HG03159 (cell line): ENCODE measurements at regions not wholly inside any gene's neighbourhood (a gene's known extent, or its start where the extent isn't known, plus 50 kb on each side); places are given as distances from the start of the nearest gene placed in this dataset.

Experiments
- ATAC-seq: cut with Tn5 transposase; IDR thresholded peaks from one replicate; pipeline ENCODE4 v1.9.1; 2021; ENCODE audit warnings: mild to moderate bottlenecking, moderate library complexity; ENCODE audit not compliant: unreplicated experiment

DNA sequence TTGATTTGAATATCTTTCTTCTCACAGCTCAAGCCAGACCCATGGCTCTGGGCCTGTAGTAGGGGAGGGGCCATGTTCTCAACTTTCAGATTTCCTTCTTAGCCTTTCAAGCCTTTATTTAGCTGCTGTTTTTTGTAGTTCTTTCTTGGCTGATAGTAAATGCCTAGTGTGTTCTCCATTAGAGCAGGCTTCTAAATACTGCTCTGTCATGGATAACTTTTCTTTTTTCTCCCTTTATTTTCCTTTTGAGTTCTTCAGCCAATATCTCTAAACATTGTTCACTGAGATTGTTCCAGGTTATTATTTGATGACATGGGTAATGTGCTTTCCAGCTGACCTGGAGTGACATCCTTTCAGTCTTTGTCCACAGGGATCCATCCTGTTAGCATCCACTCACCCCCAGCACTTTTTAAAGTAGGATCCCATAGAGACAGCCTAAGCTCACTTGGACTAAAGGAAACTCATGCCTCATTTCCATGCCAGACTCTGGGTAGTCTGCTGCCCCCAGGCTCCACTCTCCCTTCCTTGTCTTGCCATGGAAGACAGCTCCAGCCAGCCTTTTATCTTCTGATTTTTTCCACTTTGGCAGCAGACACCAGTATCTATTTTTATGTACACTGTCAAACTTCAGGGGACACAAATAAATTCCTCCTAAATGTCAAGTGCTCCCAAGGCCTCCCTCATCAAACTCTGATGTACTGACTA, 645.6 kb downstream of the RNF144B start:
- no peak for ATAC-seq

DNA sequence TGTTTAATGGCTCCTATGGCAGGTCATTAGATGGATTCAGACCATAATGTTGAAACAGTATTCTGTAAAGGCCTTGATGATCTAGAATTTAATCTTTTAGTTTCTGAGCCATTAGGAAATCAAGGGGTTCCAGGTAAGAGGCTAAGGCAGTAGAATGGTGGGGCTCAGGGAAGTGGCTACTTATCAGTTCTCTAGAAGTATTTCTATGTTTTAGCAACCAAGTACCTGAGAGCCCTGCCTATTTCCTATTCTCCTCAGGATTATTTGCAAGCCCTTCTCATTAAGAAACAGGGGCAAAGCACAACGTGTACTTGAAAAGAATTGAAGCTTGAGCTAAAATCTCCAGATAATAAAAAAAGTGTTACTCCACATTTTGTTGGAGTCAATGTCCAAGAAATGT, 646.5 kb downstream of the RNF144B start:
- ATAC-seq: no peak

DNA sequence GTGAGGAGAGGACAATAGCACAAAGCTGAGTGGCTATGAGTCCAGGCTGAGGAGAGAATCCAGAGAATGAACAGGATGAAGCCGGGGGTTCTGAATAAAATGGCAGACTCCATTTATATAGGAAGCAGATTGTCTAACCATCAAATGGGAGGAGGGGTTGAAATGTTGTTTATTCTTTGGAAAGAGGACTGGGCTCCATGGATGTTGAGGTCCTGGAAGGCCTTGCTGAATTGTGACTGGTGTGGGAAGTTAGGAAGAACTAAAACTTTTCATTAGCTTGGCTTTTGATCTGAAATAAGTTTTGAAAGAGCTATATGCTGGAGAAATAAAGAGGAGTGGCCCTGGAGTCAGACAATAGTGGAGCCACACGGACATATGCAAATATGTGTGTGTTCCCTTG, 647.8 kb downstream of the RNF144B start:
- no peak for ATAC-seq

DNA sequence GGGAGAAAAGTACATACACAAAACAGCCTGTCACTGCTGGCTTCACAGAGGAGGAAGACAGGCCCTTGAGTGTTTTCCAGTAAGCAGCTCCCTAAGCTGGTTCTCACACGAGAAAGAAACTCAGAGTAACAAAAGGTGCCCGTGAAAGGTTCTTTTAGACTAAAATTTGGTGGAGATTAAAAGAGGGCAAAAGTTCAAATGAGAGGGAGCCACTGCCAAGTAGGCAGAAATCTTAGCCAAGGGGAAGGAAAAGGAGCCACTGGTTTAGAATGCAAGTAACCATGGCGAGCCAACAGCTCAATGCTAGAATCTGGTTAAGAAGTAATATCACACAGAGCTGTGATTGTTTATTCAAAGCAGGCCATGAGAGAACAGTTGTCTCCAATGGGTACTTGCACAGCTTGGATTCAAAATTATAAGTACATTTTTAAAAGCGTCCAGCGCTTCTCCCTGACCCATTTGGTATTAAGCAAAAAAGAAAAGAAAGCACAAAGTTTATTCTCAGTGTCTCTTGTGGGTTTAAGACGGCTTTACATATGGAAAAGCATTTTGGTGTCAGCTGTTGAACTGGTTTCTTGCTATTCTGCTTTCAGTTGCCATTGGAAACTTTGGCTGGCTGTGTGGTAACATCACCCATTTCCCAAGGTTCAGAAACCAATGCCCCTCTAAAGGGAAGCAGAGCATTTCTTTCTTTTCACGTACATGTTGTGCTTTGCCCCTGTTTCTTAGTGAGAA, 648.5 kb downstream of the RNF144B start:
- no peak for ATAC-seq

DNA sequence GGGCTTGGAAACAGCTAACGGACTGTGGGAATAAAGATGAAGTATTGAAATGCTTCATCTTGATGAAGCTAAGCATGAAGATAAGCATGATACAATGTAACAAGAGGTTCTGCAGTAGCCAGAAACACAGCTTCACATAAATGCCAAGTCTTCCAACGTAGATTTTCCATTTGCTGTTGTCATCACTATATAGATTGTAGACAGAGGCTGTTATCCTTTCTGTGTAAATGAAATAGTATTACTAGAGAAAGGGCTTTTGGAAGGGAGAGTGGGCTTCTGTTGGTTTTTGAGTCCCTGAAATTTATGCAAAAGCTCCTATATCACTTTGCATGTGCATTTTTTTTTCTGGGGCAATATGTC, 649.0 kb downstream of the RNF144B start:
- no peak for ATAC-seq

DNA sequence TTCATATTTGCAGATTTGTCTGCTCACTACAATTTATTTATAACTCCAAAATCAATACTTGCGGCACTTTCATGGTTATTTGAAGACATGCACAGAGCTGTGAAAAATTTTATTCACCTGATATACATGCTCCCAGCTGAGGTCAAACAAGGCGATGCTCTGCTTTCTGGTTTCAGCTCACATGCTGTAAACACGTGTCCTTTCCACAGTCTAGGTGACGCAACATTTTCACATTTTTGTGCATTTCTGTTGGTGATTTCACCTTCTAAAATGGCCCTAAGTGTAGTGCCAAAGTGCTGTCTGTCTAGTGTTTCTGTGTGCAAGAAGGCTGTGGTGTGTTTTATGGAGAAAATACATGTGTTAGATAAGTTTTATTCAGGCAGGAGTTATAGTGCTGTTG, 650.5 kb downstream of the RNF144B start:
- ATAC-seq: no peak

DNA sequence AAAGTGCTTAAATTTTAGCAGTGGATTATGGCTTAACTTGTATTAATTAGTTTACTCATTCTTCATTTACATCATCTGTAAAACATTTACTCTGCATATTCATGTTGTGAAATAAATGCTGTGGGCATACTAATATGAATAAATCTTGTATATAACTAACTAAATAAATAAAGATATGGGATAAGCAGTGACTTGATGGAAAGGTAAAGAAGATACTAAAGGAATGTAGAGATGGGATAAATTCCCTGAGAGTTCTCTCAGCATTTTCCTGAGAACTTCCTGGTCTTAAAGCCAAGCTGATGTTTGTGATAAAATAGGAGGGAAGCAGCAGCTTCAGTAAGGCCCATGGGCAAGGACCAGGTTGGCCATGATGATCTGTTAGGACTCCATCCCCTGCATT, 652.1 kb downstream of the RNF144B start:
- ATAC-seq: no peak

DNA sequence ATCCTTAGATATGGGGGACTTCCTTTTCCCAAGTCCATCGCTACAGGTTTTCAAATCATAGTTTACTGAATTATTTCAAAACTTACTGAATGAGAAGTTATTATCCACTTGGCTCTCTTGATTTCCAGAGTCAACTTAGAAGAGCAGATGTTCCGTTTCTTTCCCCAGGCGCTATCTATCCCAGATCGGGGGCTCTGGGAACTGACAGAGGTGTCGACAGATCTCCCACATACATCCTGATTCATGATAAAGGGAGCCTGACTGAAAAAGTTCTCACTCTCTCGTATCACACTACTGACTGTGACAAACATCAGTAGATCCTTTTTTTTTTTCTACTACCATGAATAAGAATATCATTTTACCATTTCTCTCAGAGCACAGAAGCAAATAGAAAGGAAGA, 654.8 kb downstream of the RNF144B start:
- no peak for ATAC-seq

DNA sequence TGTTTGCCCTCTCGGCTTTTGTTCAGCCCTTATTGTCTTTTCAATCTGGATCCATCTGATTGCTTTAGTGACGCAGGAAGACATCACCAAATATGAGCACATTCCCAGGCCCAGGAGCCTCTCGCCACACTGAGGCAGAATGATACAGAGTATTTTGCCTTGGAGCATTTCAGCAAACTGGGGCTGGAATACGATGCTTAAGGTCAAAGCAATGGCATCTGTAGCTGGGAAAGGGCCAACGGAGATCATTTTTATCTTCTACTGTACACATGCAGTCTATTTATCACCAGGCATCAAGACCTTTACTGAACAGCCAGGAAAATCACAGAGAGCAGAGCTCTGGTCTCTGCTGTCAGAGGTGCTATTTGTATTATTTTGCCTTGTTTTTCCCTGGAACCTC, 655.3 kb downstream of the RNF144B start:
- no peak for ATAC-seq

DNA sequence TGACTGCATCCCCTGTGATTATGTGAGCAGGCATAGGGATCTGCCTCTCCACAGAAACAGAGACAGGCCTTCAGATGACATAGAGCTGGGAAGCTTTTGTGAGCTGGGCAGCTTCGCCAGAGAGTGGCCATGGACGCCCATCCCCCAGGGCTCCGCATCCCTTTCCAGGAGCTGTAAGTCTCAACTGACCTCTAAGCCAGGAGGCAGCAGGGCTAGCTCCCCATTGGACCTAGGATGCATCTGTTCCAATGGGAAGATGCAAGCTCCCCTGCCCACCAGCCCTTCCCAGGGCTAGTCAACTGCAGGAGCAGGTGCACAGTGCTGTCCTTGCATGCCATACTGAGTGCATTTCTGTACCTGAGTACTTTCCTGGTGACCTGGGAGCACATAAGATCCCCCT, 663.6 kb downstream of the RNF144B start:
- no peak for ATAC-seq

DNA sequence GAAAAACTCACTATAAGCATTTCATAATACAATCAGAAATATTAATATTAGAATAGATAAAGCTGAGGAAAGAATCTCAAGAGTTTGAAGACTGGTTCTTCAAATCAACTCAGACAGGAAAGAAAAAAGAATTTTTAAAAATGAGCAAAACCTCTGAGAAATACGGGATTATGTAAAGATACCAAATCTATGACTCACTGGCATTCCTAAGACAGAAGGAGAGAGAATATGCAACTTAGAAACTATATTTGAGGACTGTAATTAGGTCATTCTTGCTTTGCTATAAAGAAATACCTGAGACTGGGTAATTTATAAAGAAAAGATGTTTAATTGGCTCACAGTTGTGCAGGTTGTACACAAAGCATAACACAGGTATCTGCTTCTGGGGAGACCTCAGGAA, 665.1 kb downstream of the RNF144B start:
- ATAC-seq: no peak

DNA sequence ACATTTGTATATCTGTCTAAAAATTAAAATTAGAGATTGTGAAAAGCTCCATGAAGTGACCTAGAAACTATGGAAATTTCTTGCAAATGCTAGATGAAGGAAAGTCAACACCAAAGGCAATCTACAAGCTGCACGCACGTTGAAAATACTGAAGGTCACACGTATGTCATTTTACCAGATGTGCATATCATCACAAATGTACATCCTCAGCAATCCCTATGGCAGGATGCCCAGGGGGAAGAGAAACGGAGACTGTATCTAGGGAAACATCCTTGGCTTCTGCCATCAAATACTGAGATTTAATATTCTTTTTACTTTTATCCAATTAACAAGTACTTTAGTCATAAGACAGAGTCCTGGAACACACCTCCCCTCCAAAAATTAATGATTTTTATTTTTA, 672.0 kb downstream of the RNF144B start:
- no peak for ATAC-seq

DNA sequence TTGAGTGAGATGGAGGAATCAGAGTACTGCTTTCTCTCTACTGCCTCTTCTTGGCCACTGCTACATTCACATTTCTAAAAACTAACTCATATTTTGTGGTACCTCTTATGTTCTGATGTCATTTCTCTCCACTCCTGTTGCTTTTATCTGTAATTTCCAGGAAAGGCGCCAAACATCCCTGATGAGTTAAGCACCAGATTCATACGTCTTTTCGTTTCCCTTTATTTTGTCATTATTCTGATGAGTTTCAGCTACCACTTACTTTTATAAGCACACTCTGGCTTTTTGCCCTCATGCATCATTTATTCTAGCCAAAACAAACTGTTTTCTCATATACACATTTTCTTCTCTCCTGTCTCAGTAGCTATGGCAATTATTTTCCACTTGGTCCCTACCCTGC, 680.0 kb downstream of the RNF144B start:
- ATAC-seq: no peak

DNA sequence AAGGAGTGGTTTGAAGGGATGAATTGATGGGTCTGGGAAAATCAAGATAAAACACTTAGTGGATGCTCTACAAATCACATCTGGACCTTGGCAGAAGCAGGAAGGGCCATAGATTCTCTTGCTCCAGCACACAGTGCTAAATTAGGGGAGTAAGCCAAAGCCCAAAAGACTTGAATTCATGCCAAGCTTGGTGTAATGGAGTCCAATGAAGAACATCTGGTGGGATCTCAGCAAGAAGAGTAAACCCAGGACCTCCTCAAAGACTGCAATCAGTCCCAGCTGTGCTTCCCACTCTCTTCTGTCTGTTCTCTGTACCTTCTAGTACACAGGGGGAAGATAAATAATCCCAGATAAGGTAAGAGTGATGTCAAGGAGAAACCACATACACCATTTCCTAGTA, 683.4 kb downstream of the RNF144B start:
- ATAC-seq: no peak

DNA sequence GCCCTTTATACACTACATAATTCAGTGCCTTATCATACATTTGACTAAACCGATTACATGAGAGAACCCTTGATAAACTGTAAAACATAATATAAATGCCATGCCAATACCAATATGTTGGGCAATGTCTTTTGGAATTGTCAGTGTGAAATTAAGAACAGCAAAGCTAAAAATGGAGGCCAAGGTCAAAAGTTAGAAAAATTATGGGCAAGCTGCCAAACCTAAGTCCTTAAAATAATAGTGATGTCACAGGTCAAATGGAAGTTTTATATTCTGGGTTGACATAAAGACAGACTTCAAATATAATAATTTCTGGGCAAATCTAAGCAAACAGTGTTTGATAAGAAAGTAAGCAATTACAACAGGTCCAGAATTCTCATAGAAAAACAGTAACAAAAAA, 696.7 kb downstream of the RNF144B start:
- no peak for ATAC-seq

DNA sequence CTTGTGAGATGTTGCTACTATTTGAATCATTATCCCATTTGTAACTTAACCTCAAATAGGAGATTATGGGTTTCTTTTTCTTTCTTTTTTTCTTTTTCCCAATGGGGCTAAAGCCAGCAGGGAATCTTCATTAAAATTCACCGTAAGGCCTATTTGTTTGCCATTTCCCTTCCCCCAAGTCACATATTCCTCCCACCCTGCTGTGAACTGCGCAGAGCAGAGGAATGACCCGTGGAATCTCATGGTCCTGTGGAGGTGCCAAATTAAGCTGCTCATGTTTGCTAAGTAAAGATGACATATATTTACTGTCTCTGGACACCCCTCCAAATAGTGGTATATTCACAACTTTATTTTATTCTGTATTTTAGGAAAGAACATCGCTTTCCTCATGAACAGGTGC, 699.3 kb downstream of the RNF144B start:
- ATAC-seq: no peak

DNA sequence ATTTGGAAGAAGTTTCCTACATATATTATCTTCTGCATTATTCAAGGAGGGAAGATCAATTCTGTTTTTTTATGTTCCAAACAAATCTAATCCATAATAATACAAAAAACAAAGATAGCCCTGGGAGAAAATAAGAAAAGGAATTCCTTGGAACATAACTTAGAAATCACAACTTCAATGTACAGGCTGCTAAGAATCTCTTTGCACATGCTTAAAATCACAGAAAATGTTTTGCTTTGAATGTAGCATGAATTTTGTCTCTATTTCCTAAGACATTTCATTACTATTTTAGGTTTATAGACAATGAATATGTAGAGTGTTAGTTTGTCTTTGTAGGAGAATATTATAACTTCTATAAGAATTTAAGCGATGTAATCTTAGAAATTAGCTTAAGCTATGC, 700.1 kb downstream of the RNF144B start:
- no peak for ATAC-seq

DNA sequence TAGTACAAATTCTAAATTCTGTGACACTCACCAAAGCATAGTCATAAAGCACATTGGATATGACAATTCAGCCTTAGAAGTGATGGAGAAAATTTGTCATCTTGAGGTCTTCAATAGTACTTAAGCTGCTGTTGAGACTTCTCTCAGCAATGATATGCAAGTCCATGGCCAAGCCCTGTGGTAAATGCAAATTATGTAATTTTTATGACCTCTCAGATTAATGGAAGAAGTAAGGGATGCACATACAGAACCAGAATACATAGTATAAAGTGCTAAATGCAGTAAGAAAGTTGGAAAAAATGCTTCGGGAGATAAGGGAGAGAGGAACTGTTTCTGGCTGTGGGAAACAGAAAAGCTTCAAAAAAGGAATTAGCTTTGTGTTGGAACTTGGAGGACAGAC, 700.7 kb downstream of the RNF144B start:
- ATAC-seq: no peak

DNA sequence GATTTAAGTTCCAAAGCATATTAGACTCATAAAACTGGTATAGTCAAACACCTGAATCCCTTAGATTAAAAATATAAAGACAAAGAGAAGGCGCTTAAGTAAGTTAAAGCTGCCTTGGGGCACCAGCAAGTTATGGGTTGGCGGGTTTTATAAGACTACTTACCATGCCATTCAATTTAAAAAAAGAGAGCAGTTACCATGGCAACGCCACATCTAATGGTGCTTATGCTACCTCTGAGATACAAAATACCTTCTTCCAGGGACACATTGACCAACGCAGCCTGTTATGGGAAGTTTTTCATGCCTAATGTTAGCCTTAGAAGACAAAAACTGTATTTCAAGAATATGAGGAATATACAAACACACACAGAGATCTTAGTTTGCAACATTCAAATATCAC, 713.6 kb downstream of the RNF144B start:
- no peak for ATAC-seq

DNA sequence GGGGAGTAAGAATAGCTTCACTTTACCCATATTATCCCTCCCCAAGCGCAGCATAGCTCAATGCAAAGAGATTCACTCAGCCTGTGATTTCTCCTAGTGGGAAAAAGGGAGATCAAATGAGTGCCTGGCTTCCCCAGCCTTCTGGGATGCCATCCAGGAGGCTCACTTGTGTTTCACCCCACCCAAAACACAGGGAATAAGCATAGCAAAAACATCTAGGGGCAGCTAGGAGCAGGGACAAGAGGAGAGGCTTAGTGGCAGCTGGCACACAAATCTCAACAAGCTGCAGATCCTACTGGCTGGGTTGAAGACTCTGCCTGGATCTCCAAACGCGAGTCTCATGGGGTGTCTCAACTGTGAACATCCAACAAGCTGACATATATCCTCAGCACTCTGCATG, 715.8 kb downstream of the RNF144B start:
- ATAC-seq: no peak

DNA sequence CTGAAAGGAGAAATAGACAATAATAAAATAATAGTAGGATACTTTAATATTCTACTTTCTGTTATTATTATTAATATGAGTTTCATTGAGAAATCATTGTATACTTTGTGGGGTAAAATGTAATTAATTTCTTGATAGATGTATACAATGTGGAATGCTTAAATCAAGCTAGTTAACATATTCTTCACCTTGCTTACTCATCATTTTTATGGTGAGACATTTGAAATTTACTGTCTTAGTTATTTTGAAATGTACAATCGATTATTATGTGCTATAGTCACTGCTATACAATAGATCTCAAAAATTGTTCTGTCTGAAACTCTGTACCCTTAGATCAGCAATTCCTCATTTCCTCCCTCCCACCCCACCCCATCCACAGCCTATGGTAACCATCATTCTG, 720.3 kb downstream of the RNF144B start:
- no peak for ATAC-seq

DNA sequence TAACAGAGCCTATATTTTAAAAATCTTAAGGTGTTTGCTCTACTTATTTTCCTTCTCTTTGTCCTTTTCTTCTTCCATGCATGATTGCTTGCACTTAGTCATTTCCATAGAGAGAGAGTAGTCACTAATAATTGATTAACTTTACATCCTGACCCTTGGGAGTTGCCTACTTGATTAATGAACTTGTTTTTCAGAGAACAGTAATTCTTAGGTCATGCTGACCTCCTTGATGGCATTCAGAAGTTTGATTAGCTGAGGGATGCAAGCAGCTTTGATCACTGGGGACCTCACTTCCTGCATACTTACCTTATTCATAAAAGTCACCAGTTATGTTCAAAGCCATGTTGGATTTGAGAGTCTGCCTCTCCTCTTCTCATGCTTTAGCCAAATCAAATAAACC, 715.6 kb upstream of the ID4 start:
- ATAC-seq: no peak

DNA sequence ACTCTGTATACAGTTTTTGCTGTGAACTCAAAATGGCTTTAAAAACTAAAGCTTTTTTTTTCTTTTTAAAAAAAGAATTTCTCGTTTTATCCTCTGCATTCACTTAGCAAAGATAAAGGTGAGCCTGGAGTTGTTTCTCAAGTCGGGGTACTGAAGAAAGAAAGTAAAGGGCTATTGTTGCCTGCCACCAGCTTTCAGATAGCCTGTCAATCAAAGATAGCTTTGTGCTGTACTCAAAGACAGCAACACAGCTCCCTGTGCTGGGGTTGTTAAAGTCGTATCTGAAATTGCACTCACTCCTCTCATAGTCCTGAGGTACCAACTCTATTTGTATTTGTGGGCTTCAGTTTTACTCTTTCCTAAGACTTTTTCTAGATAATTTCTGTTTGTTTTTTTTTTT, 710.1 kb upstream of the ID4 start:
- no peak for ATAC-seq
